Activated CD4-positive, CD25-positive, alpha-beta regulatory T cell treated with anti-CD3 and anti-CD28 coated beads, Interleukin-2, amount 50 U/mL, for 16 hours (primary cell): ENCODE measurements at regions not wholly inside any gene's neighbourhood (a gene's known extent, or its start where the extent isn't known, plus 50 kb on each side); places are given as distances from the start of the nearest gene placed in this dataset.

Experiments
- DNase-seq: peaks from one replicate; pipeline ENCODE4 v3.0.0-alpha.2; 2020; ENCODE audit warnings: low read depth, low spot score

- DNase-seq, result no peak
Observed at GRCh38 chr20:60363698-60364097, 405.5 kb downstream of the CDH26 start.

DNA sequence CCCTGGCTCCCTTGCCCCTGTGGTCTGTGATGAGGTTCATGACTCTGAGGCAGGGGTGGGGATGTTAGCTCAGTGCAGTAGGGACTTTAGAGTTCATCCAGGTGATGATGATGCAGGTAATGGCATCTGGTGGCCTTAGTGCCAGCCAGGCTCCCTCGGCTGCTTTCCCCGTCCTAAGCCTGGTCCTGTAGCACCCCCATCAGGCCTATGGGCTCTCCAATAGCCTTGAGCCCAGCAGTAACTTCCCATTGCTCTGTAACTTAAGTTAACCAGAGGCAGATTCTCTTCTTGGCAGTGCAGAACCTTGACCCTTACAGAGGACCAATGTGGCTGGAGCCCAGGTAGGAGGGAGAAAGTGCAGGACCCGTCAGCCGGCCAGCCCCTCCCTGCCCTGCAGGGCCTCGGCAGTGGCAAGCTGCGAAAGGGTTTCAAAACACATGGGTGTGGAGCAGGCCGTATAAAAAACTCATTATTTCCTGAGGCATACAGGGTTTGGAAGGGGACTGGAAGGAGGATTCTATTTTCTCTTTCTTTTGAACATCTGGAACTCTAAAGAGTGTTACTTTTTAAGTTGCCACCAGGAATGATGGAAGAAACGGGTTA lies 406.9 kb downstream of the CDH26 start:
- DNase-seq, result no peak

DNA sequence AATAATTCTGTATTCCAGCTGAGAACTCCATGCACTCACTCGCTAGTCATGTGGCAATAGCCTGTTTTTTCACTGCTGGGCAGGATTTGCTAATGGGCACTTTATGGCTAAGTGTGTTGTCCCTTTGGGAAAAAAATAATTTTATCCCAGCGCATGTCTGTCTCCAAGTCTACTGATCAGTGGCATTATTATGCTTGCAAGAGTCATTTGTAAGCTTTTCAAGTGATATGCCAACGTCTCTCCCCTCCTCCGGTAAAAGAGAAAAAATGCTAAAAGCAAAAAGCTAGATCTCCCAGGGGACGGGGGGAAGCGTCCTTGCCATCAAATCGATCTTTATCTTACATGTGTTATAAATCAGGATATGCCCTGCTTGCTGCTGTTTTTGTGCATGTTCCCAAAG lies 407.7 kb downstream of the CDH26 start:
- no peak for DNase-seq

- no peak for DNase-seq
Observed at GRCh38 chr20:60371384-60371783, 413.2 kb downstream of the CDH26 start.

DNA sequence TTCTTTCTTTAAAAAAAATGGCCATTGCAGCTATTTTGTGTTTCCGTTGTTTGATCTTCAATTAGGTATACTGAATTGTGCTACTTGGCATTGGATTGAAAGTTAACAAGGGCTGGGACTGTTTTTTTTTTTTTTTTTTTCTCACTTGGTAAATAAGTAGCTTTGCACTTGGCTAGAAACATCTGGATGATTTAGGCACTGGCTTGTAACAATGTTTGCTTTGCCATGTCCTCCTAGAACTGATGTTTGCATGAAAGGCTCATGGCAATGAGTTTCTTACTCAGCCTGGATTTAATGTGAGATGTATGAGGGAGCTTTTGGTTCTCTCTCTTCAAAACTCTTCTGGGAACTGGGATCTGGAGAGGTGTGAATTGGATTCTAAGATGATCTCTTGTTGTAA lies 414.1 kb downstream of the CDH26 start:
- DNase-seq, result no peak

DNA sequence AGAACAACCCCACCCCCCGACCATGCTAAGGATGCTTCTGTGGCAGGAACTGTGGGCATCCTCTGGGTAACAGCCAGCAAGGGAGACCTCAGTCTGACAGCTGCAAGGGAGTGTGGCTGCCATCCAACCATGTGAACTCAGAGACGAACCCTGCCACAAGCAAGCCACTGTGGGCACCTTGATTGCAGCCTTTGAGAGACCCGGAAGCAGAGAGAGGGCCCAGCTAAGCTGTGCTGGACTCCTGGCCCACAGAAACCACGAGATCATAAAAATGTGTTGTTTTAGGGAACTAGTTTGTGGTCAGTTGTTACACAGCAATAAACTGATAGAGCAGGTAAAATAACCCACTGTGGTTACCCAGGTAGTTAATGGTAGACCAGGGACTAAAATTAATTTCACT lies 414.6 kb downstream of the CDH26 start:
- DNase-seq, result no peak

- no peak for DNase-seq
Observed at GRCh38 chr20:60378620-60379019, 420.4 kb downstream of the CDH26 start.

- no peak for DNase-seq
Observed at GRCh38 chr20:60381643-60382400, 423.6 kb downstream of the CDH26 start.

DNA sequence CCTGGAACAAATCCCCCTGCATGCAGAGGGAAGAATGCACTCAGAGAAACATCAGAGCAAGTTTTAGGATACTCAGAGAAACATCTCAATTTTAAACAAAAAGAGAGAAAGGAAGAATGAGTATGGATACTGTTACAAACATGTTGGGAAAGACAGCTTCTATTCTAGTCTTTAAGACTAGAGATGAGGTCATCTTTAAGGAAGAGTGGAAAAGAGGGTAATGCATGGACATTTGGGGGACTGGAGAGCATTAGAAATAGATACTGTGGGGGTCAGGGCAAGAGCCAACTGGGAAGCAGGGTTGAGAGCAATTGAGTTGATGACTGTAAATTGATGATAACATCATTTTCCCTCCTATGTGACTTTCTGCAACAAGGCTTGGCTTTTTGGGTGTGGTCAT lies 431.2 kb downstream of the CDH26 start:
- DNase-seq, result no peak

- DNase-seq, result no peak
Observed at GRCh38 chr20:60389882-60390281, 431.7 kb downstream of the CDH26 start.

GRCh38 chr20:60395991-60396390 lies 437.8 kb downstream of the CDH26 start:
- DNase-seq, result no peak

DNA sequence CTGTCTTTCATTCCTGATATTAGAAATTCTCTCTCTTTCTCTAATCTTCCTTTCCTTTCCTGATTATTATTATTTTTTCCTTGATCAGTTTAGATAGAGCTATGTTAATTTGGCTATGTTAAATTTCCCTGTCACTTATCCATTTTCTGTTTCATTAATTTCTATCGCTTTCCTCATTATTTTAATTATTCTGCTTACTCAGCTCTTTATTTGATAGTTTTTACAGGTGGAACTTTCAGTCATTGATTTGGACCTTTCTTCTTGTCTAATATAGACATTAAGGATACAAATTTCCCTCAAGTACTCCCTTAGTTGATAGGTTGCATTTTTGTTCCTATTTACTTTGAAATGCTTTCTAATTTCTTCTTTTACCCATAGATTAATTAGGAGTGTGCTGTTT lies 442.3 kb downstream of the CDH26 start:
- no peak for DNase-seq

DNA sequence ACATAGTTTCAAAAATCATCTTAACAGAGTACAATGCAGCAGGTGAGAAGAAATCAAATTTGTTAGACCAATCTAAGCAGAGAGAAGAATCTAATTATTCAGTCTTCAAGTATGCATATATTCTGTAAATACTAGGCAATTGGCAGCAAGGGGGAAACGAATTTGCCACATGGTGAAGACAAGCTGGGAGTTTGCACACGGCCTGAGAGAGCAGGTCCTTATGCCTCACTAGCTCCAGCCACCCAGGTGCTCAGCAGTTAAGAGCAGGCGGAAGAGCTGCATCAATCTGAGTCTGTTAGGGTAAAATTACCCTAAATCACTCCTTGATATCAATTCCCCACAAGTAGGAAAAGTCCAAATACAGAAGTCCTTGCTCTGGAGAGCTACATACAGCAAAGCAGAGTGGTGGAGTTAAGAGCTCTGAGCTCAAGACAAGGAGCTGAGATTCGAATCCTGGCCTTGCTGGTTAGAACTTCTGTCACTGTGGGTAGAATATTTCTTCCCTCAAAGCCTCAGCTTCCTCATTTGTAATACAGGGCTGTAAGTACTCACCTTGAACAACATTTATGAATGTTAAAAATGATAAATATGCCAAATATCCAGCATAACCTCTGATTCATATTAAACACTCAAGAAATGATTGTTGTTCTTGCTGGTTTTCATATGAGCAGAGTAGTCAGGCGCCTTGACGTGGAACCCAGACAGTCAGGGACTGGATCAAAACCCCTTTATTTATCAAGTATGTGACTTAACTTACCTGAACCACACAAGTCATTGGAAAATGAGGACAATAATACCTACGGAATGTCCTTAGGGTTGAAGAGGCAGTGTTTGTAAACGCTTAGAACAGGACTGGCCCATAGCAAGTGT lies 444.2 kb downstream of the CDH26 start:
- no peak for DNase-seq

GRCh38 chr20:60403105-60403741 lies 445.0 kb downstream of the CDH26 start:
- DNase-seq, result no peak

DNA sequence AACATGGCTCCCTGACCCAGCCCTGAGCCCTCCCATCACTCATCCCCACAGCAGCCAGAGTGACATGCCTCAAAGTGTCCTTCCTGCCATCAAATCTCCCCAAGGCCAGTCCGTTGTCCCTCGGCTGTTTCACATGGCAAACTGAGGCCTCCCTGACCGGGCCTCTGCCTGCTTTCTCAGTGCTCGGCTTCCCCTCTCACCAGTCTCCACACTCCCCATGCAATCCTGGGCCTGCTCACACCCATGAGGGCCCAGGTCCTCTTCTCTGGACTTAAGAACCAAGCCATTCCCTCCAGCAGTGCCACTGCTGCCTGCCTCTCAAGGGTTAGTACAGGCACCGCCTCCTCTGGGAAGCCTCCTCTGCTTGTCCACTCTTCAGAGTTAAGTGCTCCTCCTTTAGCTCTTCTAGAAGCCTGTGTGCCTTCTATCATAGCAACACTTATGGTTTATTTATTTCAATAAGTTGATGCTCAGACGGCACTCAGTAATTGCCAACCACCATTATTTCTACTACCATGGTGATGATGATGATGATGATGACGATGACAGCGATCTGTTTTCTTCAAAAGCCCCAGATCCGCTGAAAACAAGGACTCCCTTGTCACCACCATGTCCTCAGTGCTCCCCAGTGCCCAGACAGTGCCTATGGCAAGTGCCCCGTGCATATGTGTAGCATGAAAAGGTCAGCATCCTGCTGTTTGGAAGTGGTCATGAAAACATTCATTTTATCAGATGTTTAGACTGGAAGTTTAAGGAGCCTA lies 449.0 kb downstream of the CDH26 start:
- DNase-seq, result no peak

GRCh38 chr20:60407938-60408337 lies 449.7 kb downstream of the CDH26 start:
- no peak for DNase-seq

DNA sequence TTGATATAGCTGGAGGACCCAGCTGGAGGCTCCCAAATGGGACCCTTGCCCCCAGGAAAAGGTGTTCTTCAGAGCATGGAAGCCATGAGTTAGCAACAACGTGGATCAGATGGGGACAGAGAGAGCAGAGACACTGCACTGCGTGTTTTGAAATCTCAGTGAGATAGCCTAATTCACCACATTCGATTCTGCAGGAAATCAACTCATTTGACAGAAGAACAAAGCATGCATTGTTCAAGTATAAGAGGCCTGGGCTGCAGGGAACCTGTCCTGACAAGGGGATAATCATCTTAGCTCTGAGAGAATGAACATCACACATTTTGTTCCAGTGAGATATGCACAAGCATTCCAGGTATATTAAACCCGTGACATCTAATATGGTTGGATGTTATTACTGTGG lies 450.2 kb downstream of the CDH26 start:
- DNase-seq, result no peak

GRCh38 chr20:60410618-60411264 lies 452.5 kb downstream of the CDH26 start:
- no peak for DNase-seq

DNA sequence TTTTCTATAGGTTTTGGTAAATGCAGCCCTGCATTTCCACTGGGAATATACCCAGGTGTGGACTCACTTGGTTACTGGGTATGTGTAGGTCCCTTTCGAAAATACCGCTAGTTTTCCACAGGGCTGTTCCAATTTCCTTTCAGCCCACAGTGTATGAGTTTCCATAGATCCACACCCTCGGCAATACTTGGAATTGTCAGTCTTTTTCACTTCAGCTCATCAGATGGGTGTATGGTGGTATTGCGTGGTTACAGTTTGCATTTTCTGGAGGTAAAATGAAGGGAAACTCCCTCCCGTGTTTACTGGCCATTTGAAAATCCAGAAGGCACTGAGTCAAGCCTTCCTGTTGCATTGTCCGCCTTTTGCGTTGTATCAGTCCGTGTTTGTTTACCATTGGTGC lies 453.6 kb downstream of the CDH26 start:
- no peak for DNase-seq

GRCh38 chr20:60420676-60421229 lies 462.5 kb downstream of the CDH26 start:
- no peak for DNase-seq

DNA sequence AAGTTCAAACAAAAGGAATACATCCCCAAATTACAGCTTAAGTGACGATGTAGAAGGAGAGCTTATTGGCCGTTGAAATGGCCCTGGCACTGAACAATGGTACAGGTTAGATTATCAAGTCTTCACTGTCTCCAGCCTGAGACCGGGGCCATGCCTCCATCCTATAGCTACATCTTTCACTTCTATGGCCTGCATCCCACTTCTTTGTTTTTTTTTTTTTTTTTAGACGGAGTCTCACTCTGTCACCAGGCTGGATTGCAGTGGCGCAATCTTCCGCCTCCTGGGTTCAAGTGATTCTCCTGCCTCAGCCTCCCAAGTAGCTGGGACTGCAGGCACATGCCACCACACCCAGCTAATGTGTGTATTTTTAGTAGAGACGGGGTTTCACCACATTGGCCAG lies 464.6 kb downstream of the CDH26 start:
- no peak for DNase-seq
